ENCODE measurements at regions not wholly inside any gene's neighbourhood (a gene's known extent, or its start where the extent isn't known, plus 50 kb on each side); places are given as distances from the start of the nearest gene placed in this dataset.
"Not testable (repeated sequence)": the region's sequence is repeated elsewhere in the genome, so short reads cannot be mapped to it uniquely, and the experiment has no call there.

DNA sequence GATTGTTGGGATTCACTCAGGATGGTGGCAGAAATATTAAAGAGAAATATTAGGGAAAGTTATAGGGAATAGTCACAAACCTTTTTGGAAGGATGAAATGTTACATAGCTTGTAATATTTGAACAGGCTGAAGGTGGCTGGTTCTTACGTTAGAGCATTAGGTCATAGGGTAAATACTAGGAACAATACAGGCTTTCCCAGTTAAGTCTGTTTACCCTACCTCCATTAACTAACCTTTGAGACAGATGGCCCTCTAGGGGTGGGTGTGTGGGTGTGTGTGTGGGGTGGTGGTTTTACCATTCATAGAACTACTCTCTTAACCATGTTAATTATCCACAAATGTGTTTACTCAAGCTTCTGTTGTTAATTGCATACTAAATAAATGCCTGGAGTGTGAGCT, 94.3 kb upstream of the STK32A start:
- Histone ChIP-seq H3K27me3 (no peaks in the 10 kb centered on the region), H3K4me3 (no peak overlapping the region), H3K36me3 (no peaks in the 10 kb centered on the region), H3K4me1 (no peaks in the 10 kb centered on the region), H3K9me3 (peaks cover 0 to 42% (median 29%) of the 10 kb centered on the region in 4 donors), H3K27ac (peak overlapping the region in 1 of 5 donors; percentile 9)
- intact Hi-C loops (cut with DNase I; ENCODE audit: low total_unique reads) = no loop called here
- peak in 1 of 2 donors; percentile 80 for DNase-seq
- 16 to 27% (median 17%) methylated on average over 1 of the region's 1 CpG for WGBS, 5 donors
- TF ChIP-seq POLR2A (IDR thresholded peaks at IDR 0.05) (no peak), POLR2AphosphoS5 (IDR thresholded peaks at IDR 0.05) (no peak), EP300 (IDR thresholded peaks at IDR 0.05) (no peak)
- TF ChIP-seq, protein P1, sequence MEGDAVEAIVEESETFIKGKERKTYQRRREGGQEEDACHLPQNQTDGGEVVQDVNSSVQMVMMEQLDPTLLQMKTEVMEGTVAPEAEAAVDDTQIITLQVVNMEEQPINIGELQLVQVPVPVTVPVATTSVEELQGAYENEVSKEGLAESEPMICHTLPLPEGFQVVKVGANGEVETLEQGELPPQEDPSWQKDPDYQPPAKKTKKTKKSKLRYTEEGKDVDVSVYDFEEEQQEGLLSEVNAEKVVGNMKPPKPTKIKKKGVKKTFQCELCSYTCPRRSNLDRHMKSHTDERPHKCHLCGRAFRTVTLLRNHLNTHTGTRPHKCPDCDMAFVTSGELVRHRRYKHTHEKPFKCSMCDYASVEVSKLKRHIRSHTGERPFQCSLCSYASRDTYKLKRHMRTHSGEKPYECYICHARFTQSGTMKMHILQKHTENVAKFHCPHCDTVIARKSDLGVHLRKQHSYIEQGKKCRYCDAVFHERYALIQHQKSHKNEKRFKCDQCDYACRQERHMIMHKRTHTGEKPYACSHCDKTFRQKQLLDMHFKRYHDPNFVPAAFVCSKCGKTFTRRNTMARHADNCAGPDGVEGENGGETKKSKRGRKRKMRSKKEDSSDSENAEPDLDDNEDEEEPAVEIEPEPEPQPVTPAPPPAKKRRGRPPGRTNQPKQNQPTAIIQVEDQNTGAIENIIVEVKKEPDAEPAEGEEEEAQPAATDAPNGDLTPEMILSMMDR (IDR thresholded peaks at IDR 0.05) = no peak

DNA sequence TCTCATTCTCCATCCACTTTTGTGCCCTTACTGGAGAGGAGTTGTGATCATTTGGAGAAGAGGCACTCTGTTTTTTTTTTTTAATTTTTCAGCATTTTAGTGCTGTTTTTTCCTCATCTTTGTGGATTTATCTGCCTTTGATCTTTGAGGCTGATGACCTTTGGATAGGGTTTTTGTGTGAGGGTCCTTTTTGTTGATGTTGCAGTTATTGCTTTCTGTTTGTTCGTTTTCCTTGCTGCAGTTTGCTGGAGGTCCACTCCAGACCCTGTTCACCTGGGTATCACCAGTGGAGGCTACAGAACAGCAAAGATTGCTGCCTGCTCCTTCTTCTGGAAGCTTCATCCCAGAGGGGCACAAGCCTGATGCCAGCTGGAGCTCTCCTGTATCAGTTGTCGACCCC, 93.2 kb upstream of the STK32A start:
- H3K36me3 ChIP-seq; DNase-seq; H3K27ac ChIP-seq; H3K4me1 ChIP-seq; H3K27me3 ChIP-seq; intact Hi-C loops (cut with DNase I; ENCODE audit: low total_unique reads); H3K4me3 ChIP-seq: not testable (repeated sequence)
- peaks cover 0 to 35% (median 29%) of the 10 kb centered on the region in 4 donors for H3K9me3 ChIP-seq
- 41 to 72% (median 50%) methylated on average over 1 to 2 of the region's 2 CpGs for WGBS, 5 donors

DNA sequence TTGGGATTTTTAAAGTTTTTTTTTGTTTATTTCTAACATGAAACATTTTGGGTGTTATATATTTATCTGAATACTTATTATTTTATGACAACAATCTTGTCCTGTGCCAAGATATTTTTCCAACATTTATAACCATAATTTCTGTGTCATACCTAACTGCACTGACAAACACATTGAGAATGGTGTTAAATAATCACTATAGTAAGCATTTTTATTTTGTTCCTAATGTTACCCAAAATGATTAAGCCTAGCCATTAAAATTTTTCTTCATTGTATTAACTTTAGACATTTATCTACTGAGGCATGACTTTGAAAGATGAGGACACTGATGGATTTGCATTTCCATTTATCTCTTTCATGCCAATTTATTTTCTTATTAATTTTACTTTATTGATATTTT, 91.6 kb upstream of the STK32A start:
- H3K36me3 ChIP-seq = no peaks in the 10 kb centered on the region
- H3K27ac ChIP-seq = no peak overlapping the region
- peaks cover 0 to 20% (median 14%) of the 10 kb centered on the region in 4 donors for H3K9me3 ChIP-seq
- intact Hi-C loops (cut with DNase I; ENCODE audit: low total_unique reads) = no loop called here
- no peak overlapping the region for H3K4me3 ChIP-seq
- TF ChIP-seq POLR2AphosphoS5 (IDR thresholded peaks at IDR 0.05) (no peak), EP300 (IDR thresholded peaks at IDR 0.05) (no peak), POLR2A (IDR thresholded peaks at IDR 0.05) (no peak)
- TF ChIP-seq, protein P1 (IDR thresholded peaks at IDR 0.05) = no peak
- DNase-seq = no peak
- no peaks in the 10 kb centered on the region for H3K4me1 ChIP-seq
- no peaks in the 10 kb centered on the region for H3K27me3 ChIP-seq

DNA sequence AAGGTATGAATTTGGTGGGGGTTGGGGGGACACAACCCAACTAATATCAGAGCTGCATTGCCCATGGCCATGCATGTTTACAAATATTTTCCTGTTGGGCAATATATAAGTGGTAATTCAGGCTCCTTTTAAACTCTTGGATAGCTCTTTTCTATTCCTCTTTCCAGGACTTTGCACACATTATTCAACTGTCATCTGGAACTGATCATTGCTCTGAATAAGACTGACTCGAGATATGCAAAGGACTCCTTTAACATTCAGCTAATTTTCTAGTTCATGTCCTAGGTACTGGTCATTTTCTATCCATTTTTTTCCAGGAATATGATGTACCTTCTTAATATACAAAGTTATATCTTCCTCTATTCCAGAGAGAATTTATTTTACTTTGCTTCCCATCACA, 89.5 kb upstream of the STK32A start:
- Histone ChIP-seq H3K27me3 (no peaks in the 10 kb centered on the region), H3K36me3 (no peaks in the 10 kb centered on the region), H3K4me3 (no peak overlapping the region), H3K4me1 (no peaks in the 10 kb centered on the region), H3K9me3 (no peaks in the 10 kb centered on the region), H3K27ac (no peak overlapping the region)
- intact Hi-C loops (cut with DNase I; ENCODE audit: low total_unique reads) = no loop called here
- 65 to 88% (median 71%) methylated on average over 1 of the region's 1 CpG for WGBS, 5 donors
- TF ChIP-seq POLR2A (IDR thresholded peaks at IDR 0.05) (no peak), POLR2AphosphoS5 (IDR thresholded peaks at IDR 0.05) (no peak), EP300 (IDR thresholded peaks at IDR 0.05) (no peak)
- TF ChIP-seq, protein P1 (IDR thresholded peaks at IDR 0.05) = no peak
- no peak for DNase-seq

DNA sequence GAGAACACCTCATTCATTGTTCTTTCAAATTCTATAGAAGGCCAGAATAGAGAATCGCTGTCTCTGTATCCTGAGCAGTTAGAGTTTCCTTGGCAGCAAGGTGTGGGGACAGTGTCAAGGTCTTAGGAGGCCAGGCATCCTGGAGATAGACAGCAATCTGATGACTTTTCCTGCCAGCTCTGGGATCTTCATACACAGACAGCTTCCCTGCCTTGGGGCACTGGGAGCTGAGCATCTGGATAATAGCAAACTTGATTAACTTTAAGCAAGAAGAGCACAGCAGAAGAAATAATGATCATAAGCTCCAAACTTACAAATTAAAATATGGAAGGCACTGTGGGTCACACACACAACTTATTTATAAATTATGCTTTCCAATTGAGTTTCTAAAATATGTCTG, 86.1 kb upstream of the STK32A start:
- Histone ChIP-seq H3K27me3 (no peaks in the 10 kb centered on the region), H3K4me3 (no peak overlapping the region), H3K36me3 (no peaks in the 10 kb centered on the region), H3K4me1 (no peaks in the 10 kb centered on the region), H3K27ac (no peak overlapping the region), H3K9me3 (no peaks in the 10 kb centered on the region)
- DNase-seq = no peak
- 71 to 92% (median 81%) methylated on average over 1 of the region's 1 CpG for WGBS, 5 donors
- TF ChIP-seq, protein P1 (IDR thresholded peaks at IDR 0.05) = no peak
- TF ChIP-seq EP300 (IDR thresholded peaks at IDR 0.05) = no peak
- no peak for TF ChIP-seq POLR2A (IDR thresholded peaks at IDR 0.05)
- no peak for TF ChIP-seq POLR2AphosphoS5 (IDR thresholded peaks at IDR 0.05)
- intact Hi-C loops (cut with DNase I; ENCODE audit: low total_unique reads) = no loop called here

Data from stomach (tissue), 8 donors.